ENCODE measurements at regions not wholly inside any gene's neighbourhood (a gene's known extent, or its start where the extent isn't known, plus 50 kb on each side); places are given as distances from the start of the nearest gene placed in this dataset.
"Not testable (repeated sequence)": the region's sequence is repeated elsewhere in the genome, so short reads cannot be mapped to it uniquely, and the experiment has no call there.

- DNase-seq (ENCODE audit: low read depth): no peak
- TF ChIP-seq MYC (IDR thresholded peaks at IDR 0.05; ENCODE audit: low read depth, low read length) (no peak), CTCF (IDR thresholded peaks at IDR 0.05; ENCODE audit: low read depth, low read length) (no peak), POLR2A (IDR thresholded peaks at IDR 0.05; ENCODE audit: extremely low read depth, insufficient read length) (no peak), MAX (IDR thresholded peaks at IDR 0.05; ENCODE audit: low read depth, low read length) (no peak)
- no peak overlapping the region for H3K4me3 ChIP-seq (ENCODE audit: low read depth, low read length)
Observed at GRCh38 chr7:37546677-37547076, 98.0 kb upstream of the ELMO1 start.

GRCh38 chr7:37549076-37549931 lies 100.6 kb upstream of the ELMO1 start:
- TF ChIP-seq POLR2A (IDR thresholded peaks at IDR 0.05; ENCODE audit: extremely low read depth, insufficient read length) (no peak), MYC (IDR thresholded peaks at IDR 0.05; ENCODE audit: low read depth, low read length) (no peak), MAX (IDR thresholded peaks at IDR 0.05; ENCODE audit: low read depth, low read length) (no peak), CTCF (IDR thresholded peaks at IDR 0.05; ENCODE audit: low read depth, low read length) (no peak)
- no peak for DNase-seq (ENCODE audit: low read depth)
- H3K4me3 ChIP-seq (ENCODE audit: low read depth, low read length): no peak overlapping the region

- no peak for TF ChIP-seq POLR2A (IDR thresholded peaks at IDR 0.05; ENCODE audit: extremely low read depth, insufficient read length)
- no peak for TF ChIP-seq CTCF (IDR thresholded peaks at IDR 0.05; ENCODE audit: low read depth, low read length)
- no peak for TF ChIP-seq MAX (IDR thresholded peaks at IDR 0.05; ENCODE audit: low read depth, low read length)
- no peak for TF ChIP-seq MYC (IDR thresholded peaks at IDR 0.05; ENCODE audit: low read depth, low read length)
- no peak overlapping the region for H3K4me3 ChIP-seq (ENCODE audit: low read depth, low read length)
- DNase-seq (ENCODE audit: low read depth): no peak
Observed at GRCh38 chr7:37550426-37550825, 101.8 kb upstream of the ELMO1 start.

- TF ChIP-seq MAX (IDR thresholded peaks at IDR 0.05; ENCODE audit: low read depth, low read length) (no peak), CTCF (IDR thresholded peaks at IDR 0.05; ENCODE audit: low read depth, low read length) (no peak), MYC (IDR thresholded peaks at IDR 0.05; ENCODE audit: low read depth, low read length) (no peak), POLR2A (IDR thresholded peaks at IDR 0.05; ENCODE audit: extremely low read depth, insufficient read length) (no peak)
- no peak for DNase-seq (ENCODE audit: low read depth)
- no peak overlapping the region for H3K4me3 ChIP-seq (ENCODE audit: low read depth, low read length)
Observed at GRCh38 chr7:37550872-37551271, 102.2 kb upstream of the ELMO1 start.

- H3K4me3 ChIP-seq (ENCODE audit: low read depth, low read length): no peak overlapping the region
- DNase-seq (ENCODE audit: low read depth): no peak
- TF ChIP-seq CTCF (IDR thresholded peaks at IDR 0.05; ENCODE audit: low read depth, low read length) (no peak), MYC (IDR thresholded peaks at IDR 0.05; ENCODE audit: low read depth, low read length) (no peak), POLR2A (IDR thresholded peaks at IDR 0.05; ENCODE audit: extremely low read depth, insufficient read length) (no peak), MAX (IDR thresholded peaks at IDR 0.05; ENCODE audit: low read depth, low read length) (no peak)
Observed at GRCh38 chr7:37552030-37552429, 103.4 kb upstream of the ELMO1 start.

- not testable (repeated sequence) for DNase-seq (ENCODE audit: low read depth); H3K4me3 ChIP-seq (ENCODE audit: low read depth, low read length)
Observed at GRCh38 chr7:37552439-37552838, 103.8 kb upstream of the ELMO1 start.

Data from NB4 (cell line).